NOMO-1 treated with dmso at 0.1 percent for 144 hours (cell line): ENCODE measurements at regions not wholly inside any gene's neighbourhood (a gene's known extent, or its start where the extent isn't known, plus 50 kb on each side); places are given as distances from the start of the nearest gene placed in this dataset.

ENCODE experiments used
- DNase-seq: peaks from one replicate; lab custom pipeline; 2025; ENCODE audit not compliant: unreplicated experiment; lab: John Stamatoyannopoulos, UW

- DNase-seq: no peak
These were observed 208.4 kb downstream of the MYLK4 start for GRCh38 chr6:2542101-2542857.

- DNase-seq: no peak
These were observed 214.3 kb downstream of the MYLK4 start for GRCh38 chr6:2536451-2536850.

DNA sequence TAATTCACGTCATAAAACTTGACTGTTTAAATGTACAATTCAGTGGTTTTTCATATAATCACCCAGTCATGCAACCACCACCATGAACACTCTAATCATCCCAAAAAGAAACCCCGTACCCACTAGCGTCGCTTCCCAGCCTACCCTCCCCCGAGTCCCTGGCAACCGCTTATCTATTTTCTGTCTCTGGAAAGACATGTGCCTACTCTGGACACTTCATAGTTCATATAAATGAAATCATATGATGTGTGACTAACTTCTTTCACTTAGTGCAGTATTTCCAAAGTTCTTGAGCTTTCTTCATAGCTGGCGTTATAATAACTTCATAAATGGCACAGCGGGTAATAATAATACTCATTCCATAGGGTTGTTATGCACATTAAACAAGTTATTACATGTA is 215.2 kb downstream of the MYLK4 start:
- no peak for DNase-seq

DNA sequence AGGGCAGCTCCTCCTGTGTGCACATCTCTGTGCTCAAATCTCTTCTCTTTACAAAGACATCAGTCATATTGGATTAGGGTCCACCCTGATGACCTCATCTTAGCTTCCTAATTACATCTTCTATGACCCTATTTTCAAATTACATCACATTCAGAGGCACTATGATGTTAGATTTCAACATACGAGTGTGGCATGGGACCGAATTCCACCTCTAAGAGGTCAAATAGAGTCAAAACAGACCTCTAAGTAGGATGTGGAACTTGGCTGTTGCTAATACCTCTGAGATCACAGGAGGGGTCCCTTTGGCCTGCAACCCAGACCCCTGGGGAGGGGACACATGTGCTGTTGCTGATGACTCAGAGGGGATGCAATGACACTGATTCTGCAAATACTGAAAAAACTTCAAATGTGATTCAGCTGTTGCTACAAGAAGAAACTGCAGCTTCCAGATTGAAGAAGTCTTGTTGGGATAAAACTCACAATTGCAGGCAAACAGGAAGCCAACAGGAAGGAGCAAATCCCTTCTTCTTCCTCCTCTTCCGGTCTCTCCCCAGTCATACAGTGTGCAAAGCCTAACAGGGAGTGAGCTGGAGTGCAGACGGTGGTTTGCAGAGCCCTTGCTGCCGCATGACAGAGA is 216.2 kb downstream of the MYLK4 start:
- no peak for DNase-seq

DNA sequence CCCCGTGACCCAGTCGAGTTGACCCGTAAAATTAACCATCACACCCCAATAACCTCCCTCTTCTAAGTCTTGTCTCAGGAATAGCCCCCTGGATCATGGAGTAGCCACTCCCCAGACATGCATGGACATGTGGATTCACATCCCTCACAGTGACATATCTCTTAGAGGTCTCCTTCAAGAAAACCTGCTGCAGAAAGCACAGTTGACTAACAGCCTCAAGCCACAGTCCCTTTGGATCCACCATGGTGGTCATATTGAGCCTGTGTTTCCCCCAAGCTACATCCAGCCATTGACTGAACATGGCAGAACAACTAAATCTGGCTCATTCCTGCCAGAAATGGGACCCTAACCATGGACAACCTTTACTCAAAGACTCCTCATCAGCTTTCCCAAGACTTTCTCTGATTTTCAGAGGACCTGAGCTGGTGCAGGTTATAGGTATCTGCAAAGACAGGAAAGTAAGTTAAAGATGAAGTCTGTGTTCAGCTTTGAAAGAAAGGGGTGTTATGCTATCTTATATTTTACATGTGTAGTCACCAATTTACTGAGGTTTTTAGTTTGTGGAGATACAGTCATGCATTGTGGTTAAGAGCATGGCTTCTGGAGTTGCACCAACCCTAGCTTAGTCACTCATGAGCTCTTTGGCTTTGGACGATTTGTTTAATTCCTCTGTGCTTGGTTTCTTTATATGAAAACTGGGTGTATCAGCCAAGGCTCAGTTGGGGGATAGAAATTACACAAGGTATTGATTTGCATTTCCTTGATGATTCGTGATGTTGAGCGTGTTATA is 219.1 kb downstream of the MYLK4 start:
- peak; percentile 34 for DNase-seq

GRCh38 chr6:2529211-2529719 is 221.5 kb downstream of the MYLK4 start:
- DNase-seq: no peak

GRCh38 chr6:2528156-2528555 is 222.6 kb downstream of the MYLK4 start:
- no peak for DNase-seq

DNA sequence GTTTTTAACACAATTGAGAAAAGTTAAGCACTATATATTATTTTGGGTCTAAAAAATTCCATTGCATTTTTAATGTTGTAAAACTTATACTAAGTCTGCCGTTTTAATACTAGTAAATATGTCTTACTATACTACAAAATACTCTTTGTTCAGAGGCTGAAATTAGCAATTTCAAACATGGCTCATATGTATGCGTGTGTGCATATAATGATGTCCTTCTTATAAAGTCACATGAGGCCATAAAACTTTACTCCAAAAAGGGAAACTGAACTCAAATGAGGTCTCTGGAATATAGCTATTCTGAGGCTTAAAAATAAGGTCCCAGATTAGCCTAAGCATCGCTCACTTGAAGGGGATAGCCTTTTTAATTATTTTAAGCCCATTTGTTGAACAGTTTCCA is 224.0 kb downstream of the MYLK4 start:
- no peak for DNase-seq

GRCh38 chr6:2524090-2524489 is 226.6 kb downstream of the MYLK4 start:
- no peak for DNase-seq

GRCh38 chr6:2523061-2523460 is 227.7 kb downstream of the MYLK4 start:
- DNase-seq: no peak

- DNase-seq: peak; percentile 63
These were observed 228.2 kb downstream of the MYLK4 start for GRCh38 chr6:2522521-2522920.

- DNase-seq: no peak
These were observed 232.8 kb downstream of the MYLK4 start for GRCh38 chr6:2517855-2518473.

GRCh38 chr6:2517401-2517800 is 233.3 kb downstream of the MYLK4 start:
- no peak for DNase-seq

DNA sequence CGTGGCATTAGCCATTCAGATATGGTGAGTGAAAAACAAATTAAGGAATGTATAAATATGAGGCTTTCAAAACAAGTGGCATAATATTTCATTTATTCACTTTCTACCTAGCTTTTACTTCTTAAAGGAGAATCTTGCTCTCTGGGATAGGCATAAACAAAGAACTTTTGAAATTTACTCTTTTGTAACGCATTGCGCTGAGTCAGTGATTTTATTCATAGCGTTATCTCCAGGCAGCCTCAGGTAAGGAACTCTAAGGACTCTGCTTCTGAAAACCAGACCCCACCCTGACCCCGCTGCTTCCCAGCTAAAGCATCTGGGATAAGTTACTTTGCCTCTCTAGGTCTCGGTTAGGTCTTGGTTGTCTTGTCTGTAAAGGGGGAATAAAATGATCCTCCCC is 234.7 kb downstream of the MYLK4 start:
- DNase-seq: no peak

DNA sequence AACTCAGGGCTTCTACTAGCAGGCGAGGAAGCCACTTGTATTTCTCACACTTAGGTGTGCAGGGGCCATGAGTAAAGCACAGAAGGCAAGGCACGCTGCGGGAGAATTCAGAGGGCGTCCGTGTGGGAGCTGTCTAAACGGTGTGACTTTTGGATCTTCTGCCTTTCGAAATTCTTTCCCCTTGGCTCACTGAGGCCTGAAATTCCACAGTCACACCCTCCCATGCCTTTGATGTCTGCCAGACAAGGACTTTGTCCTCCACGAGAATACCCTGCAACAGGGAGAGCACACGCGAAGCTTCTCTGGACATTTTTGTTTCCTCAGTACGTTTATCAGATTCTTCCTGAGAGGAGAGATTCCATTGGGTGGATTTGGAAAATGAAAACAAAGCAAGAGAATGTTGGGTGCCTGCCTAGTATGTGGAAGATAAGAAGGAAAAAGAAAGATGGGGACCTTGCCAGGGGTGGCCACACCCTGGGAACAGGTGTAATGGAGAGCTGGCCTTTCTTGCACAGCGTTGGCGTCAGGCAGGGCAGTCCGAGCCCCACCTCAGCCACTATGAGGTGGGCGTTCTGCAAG is 235.7 kb downstream of the MYLK4 start:
- DNase-seq: no peak

GRCh38 chr6:2512802-2513201 is 237.9 kb downstream of the MYLK4 start:
- DNase-seq: no peak

GRCh38 chr6:2510316-2510715 is 240.4 kb downstream of the MYLK4 start:
- no peak for DNase-seq

GRCh38 chr6:2509711-2510110 is 241.0 kb downstream of the MYLK4 start:
- DNase-seq: no peak

DNA sequence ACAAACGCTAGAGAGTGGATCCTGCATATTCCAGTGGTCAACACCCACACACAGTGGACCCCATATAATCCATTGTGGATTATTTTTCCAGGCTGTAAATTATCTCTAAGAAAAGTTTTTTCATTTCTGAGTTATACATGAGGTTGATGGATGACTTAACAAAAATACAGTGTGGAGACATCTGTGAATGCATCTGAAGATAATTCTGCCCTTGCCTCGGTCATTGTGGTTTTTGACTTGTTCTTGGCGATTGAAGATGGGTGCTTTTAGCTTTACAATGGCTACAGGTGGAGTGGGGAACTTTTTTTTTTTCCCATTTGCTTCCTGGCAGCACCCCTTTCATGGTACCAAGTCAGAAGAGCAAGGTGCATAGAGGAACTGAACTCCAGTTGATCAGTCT is 242.7 kb downstream of the MYLK4 start:
- no peak for DNase-seq

DNA sequence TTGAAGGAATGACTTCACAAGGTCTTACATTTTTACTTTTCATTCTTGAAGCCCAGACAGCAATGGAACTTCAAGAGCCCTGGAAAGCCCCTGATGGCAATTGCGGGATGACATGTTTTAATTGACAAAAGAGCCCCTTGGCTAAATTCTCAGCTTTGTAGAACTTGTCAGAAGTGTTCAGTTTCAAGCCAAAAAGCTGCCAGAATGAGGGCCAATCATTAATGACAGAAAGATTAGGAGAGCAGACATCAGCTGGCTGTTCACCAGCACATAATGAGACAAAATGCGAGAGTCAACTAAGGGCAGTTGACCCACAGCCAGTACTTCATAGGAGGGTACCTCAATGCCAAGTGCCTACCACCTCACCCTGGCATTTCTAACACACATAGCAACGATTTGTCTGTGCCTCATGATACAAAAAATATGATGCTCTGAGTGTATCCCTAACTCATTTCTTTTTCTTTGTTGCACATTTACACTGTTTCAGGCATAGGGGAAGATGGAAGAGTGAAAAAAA is 243.1 kb downstream of the MYLK4 start:
- no peak for DNase-seq

DNA sequence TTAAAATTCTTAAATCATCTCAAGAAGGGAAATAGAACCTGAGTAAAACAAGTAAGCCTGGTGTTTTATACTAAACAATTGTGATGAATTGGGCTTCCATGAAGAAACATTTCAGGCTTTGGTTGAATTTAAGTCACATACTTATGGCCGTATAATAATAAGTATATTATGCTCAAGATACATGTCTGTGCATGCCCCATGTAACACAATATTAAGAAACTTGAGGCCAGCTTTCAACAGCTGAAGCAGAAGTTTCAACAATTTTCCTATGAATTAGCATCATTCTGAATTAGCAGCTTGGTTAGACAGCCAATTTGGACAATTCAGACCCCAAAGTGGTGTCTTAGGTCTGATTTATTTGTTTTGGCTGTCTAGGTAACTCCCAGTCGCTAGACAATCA is 243.7 kb downstream of the MYLK4 start:
- no peak for DNase-seq
